ENCODE measurements at regions not wholly inside any gene's neighbourhood (a gene's known extent, or its start where the extent isn't known, plus 50 kb on each side); places are given as distances from the start of the nearest gene placed in this dataset.
A peak's percentile ranks its signal among the peaks of the same experiment; 100 is the strongest.

- no peak overlapping the region for H3K27ac Mint-ChIP-seq
- no peak for DNase-seq (ENCODE audit: low spot score in 2 of 2)
- H3K9me3 Mint-ChIP-seq = peaks cover 0 to 4% of the 10 kb centered on the region in 2 donors
- ATAC-seq = no peak
- no peaks in the 10 kb centered on the region for H3K36me3 Mint-ChIP-seq
Measured at GRCh38 chr9:30771760-30772159, 1612.7 kb upstream of the ACO1 start.

DNA sequence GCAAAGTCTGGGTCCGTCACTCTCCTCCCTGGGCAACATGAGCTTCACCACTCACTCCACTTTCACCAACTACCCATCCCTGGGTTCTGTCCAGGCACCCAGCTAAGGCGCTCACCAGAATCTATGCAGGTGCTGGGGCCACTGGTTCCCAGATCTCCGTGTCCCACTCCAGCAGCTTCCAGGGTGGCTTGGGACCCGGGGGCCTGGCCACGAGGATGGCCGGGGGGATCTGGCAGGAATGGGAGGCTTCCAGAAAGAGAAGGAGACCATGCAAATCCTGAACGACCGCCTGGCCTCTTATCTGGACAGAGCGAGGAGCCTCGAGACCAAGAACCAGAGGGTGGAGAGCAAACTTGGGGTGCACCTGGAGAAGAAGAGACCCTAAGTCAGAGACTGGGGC is 1611.0 kb upstream of the ACO1 start:
- Mint-ChIP-seq H3K27ac (no peak overlapping the region), H3K36me3 (no peaks in the 10 kb centered on the region), H3K9me3 (peaks cover 0 to 7% of the 10 kb centered on the region in 2 donors)
- DNase-seq (ENCODE audit: low spot score in 2 of 2) = no peak
- ATAC-seq = no peak

- H3K27ac Mint-ChIP-seq = peak overlapping the region in 1 of 2 donors; percentile 65
- DNase-seq (ENCODE audit: low spot score in 2 of 2) (no peak), ATAC-seq (no peak)
- peaks cover 0 to 7% of the 10 kb centered on the region in 2 donors for H3K9me3 Mint-ChIP-seq
- no peaks in the 10 kb centered on the region for H3K36me3 Mint-ChIP-seq
Measured at GRCh38 chr9:30774326-30774725, 1610.1 kb upstream of the ACO1 start.

GRCh38 chr9:30775236-30775635 is 1609.2 kb upstream of the ACO1 start:
- no peak for DNase-seq (ENCODE audit: low spot score in 2 of 2)
- H3K27ac Mint-ChIP-seq = no peak overlapping the region
- no peaks in the 10 kb centered on the region for H3K36me3 Mint-ChIP-seq
- ATAC-seq = no peak
- peaks cover 0 to 7% of the 10 kb centered on the region in 2 donors for H3K9me3 Mint-ChIP-seq

DNA sequence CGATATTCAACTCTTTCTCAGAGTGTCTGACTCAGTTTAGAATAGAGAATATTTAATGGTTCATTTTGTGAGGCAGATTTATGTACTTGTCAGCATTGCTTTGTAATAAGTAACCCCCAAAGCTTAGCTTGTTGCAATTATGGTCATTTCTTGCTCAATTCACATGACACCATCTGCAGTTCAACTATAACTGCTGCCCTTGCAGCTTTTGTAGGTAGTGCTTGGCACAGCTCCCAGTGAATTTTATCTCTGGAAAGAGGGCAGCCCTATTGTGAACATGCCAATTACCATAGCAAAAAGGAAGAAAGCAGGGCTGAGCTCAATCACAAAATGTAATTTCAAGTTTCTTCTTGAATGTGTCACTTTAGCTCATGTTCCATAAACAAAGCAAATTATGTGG is 1587.7 kb upstream of the ACO1 start:
- no peaks in the 10 kb centered on the region for H3K9me3 Mint-ChIP-seq
- ATAC-seq = no peak
- H3K36me3 Mint-ChIP-seq = no peaks in the 10 kb centered on the region
- H3K27ac Mint-ChIP-seq = no peak overlapping the region
- no peak for DNase-seq (ENCODE audit: low spot score in 2 of 2)

- H3K36me3 Mint-ChIP-seq = no peaks in the 10 kb centered on the region
- no peaks in the 10 kb centered on the region for H3K9me3 Mint-ChIP-seq
- DNase-seq (ENCODE audit: low spot score in 2 of 2) (no peak), ATAC-seq (no peak)
- no peak overlapping the region for H3K27ac Mint-ChIP-seq
Measured at GRCh38 chr9:30799527-30800101, 1584.8 kb upstream of the ACO1 start.

DNA sequence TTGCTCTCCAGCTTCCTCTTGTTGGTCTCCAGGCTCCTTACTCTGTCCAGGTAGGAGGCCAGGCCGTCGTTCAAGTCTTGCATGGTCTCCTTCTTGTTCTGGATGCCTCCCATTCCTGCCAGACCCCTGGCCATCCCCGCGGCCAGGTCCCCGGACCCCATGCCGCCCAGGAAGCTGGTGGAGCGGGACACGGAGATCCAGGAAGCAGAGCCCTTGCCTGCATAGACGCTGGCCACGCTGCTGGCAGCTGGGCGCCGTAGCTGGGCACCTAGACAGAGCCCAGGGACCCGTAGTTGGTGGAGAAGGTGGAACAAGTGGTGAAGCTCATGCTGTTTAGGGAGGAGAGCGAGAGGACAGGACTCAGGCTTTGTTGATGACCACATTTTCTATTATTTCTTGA is 1584.0 kb upstream of the ACO1 start:
- H3K9me3 Mint-ChIP-seq = no peaks in the 10 kb centered on the region
- no peak for DNase-seq (ENCODE audit: low spot score in 2 of 2)
- no peak for ATAC-seq
- no peak overlapping the region for H3K27ac Mint-ChIP-seq
- H3K36me3 Mint-ChIP-seq = no peaks in the 10 kb centered on the region

- H3K9me3 Mint-ChIP-seq = no peaks in the 10 kb centered on the region
- no peaks in the 10 kb centered on the region for H3K36me3 Mint-ChIP-seq
- no peak for ATAC-seq
- H3K27ac Mint-ChIP-seq = no peak overlapping the region
- no peak for DNase-seq (ENCODE audit: low spot score in 2 of 2)
Measured at GRCh38 chr9:30812821-30813220, 1571.6 kb upstream of the ACO1 start.

DNA sequence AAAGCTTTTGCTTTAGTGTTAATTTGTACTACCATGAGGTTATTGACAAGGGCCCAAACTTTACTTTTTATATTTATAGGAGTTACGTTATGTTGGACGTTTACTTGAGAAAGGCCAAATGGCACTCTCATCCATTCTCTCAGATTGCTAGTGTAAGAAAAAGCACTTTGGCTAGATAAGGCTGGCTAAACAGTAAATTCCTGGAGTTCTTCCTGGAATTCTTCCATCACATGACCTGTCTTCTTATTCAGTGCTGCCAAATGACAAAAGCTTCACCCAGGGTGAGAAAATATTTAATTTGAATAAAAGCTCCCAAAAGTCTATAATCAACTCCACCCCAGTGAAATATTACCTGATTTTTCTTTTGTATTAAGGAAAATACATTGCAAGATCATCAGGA is 1568.9 kb upstream of the ACO1 start:
- no peak for ATAC-seq
- H3K27ac Mint-ChIP-seq = no peak overlapping the region
- no peak for DNase-seq (ENCODE audit: low spot score in 2 of 2)
- peaks cover 0 to 5% of the 10 kb centered on the region in 2 donors for H3K9me3 Mint-ChIP-seq
- no peaks in the 10 kb centered on the region for H3K36me3 Mint-ChIP-seq

DNA sequence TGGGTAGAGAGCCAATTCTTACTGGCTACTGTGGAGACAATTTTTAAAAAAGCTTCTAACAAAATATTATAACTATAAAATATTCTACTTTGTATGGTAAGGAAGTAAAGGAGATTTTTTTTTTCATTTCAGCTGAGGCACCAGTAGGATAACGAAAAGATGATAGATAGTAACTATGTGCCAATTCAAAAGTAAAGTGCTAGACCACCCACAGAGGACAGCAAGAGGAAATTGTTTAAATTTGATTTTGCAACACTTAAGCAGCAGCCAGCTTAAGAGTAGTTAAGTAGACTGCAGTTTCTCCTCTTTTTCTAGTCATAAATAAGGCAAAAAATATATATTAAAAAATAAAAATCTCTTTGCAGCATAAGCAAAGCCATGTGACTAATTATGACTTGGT is 1539.3 kb upstream of the ACO1 start:
- no peak for DNase-seq (ENCODE audit: low spot score in 2 of 2)
- no peaks in the 10 kb centered on the region for H3K36me3 Mint-ChIP-seq
- H3K9me3 Mint-ChIP-seq = no peaks in the 10 kb centered on the region
- H3K27ac Mint-ChIP-seq = no peak overlapping the region
- no peak for ATAC-seq

- ATAC-seq (no peak), DNase-seq (ENCODE audit: low spot score in 2 of 2) (no peak)
- Mint-ChIP-seq H3K36me3 (no peaks in the 10 kb centered on the region), H3K9me3 (no peaks in the 10 kb centered on the region), H3K27ac (no peak overlapping the region)
Measured at GRCh38 chr9:30846651-30847050, 1537.8 kb upstream of the ACO1 start.

GRCh38 chr9:30851600-30851999 is 1532.8 kb upstream of the ACO1 start:
- Mint-ChIP-seq H3K36me3 (no peaks in the 10 kb centered on the region), H3K9me3 (peaks cover 0 to 4% of the 10 kb centered on the region in 2 donors), H3K27ac (no peak overlapping the region)
- DNase-seq (ENCODE audit: low spot score in 2 of 2) = no peak
- ATAC-seq = no peak

DNA sequence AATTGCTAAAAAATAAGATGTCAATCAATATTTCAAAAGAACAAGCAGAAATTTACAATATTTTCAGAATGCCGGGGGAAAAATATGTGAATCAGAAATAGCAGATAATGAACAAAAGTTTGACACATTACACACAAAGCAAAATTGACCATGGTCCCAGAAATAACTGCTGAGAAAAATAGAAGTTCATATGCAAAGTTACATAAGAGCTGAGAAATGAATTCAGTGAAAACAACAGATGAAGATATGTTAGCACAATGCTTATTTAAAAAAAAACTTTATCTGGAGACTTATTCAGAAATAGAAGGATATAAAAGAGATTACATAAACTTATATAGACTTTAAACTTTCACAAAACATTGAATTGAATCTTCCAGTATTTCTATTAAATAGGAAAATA is 1483.7 kb upstream of the ACO1 start:
- ATAC-seq = no peak
- no peaks in the 10 kb centered on the region for H3K9me3 Mint-ChIP-seq
- no peak for DNase-seq (ENCODE audit: low spot score in 2 of 2)
- H3K27ac Mint-ChIP-seq = no peak overlapping the region
- H3K36me3 Mint-ChIP-seq = no peaks in the 10 kb centered on the region

DNA sequence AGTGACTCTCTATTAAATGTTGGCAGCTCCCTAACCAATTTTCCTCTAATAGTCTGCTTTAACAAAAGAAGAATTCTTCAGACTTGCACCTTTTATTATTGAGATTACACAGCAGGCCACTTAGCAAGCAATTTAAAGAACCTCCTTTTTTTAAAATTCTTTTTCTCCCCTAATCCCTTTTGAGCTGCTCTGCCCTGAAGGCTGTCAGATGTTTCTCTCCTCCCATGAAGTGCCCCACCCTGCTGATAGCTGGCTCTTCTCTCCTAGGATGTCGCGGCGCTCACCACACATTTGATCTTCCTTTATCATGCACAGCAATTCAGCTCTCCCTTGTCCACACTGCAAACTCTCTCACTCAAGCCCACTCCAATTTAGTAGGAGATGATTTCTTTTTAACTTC is 1471.1 kb upstream of the ACO1 start:
- Mint-ChIP-seq H3K36me3 (no peaks in the 10 kb centered on the region), H3K27ac (no peak overlapping the region), H3K9me3 (peaks cover 0 to 3% of the 10 kb centered on the region in 2 donors)
- ATAC-seq = no peak
- DNase-seq (ENCODE audit: low spot score in 2 of 2) = no peak

DNA sequence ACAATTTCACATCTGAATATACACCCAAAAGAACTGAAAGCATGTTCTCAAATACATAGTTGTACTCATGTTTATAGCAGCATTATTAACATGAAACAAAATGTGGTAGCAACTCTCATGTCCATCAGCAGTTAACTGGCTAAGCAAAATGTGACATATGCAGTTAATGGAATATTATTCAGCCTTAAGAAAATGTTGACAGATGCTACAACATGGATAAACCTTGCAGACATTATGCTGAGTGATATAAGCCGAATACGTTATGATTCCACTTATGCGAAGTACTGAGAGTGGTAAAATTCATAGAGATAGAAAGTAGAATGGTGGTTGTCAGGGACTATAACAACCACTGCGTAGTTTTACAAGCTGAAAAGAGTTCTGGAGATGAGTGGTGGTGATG is 1469.0 kb upstream of the ACO1 start:
- H3K27ac Mint-ChIP-seq = no peak overlapping the region
- peaks cover 0 to 3% of the 10 kb centered on the region in 2 donors for H3K9me3 Mint-ChIP-seq
- DNase-seq (ENCODE audit: low spot score in 2 of 2) = no peak
- no peak for ATAC-seq
- H3K36me3 Mint-ChIP-seq = no peaks in the 10 kb centered on the region

GRCh38 chr9:30925126-30925525 is 1459.3 kb upstream of the ACO1 start:
- no peak for ATAC-seq
- Mint-ChIP-seq H3K27ac (no peak overlapping the region), H3K36me3 (no peaks in the 10 kb centered on the region), H3K9me3 (no peaks in the 10 kb centered on the region)
- no peak for DNase-seq (ENCODE audit: low spot score in 2 of 2)

DNA sequence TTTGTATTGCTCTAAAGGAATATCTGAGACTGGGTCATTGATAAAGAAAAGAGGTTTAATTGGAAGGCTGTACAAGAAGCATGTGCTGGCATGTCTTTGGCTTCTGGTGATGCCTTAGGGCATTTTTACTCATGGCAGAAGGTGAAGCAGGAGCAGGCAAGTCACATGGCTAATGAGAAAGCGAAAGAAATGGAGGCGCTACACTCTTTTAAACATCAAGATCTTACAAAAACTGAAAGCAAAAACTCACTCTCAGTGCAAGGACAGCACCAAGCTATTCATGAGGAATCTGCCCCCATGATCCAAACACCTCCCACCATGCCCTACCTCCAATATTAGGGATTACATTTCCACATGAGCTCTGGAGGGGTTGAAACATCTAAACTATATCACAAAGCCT is 1458.8 kb upstream of the ACO1 start:
- H3K27ac Mint-ChIP-seq = no peak overlapping the region

DNA sequence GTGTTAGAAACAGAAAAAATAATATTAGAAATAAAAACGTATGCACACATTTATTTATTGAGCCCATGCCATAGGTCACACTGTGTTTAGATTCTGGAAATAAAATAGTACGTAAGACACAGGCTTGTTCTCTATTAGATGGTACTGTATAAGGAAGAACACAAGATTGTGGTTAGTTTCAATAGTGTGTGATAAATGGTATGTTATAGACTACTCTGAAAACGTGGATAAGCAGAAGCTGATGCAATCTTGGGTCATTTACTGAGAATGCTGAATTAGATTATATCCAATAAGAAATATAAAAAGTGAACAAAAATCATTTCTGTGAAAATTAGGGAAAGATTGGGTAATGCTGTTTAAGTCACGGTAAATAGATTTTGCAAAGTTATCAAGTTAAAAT is 1456.4 kb upstream of the ACO1 start:
- H3K9me3 Mint-ChIP-seq = no peaks in the 10 kb centered on the region
- DNase-seq (ENCODE audit: low spot score in 2 of 2) (no peak), ATAC-seq (no peak)
- no peaks in the 10 kb centered on the region for H3K36me3 Mint-ChIP-seq
- no peak overlapping the region for H3K27ac Mint-ChIP-seq

More for the DNA sequence above, 1458.8 kb upstream of the ACO1 start:
- Mint-ChIP-seq H3K36me3 (no peaks in the 10 kb centered on the region), H3K9me3 (no peaks in the 10 kb centered on the region)
- DNase-seq (ENCODE audit: low spot score in 2 of 2) (no peak), ATAC-seq (no peak)

DNA sequence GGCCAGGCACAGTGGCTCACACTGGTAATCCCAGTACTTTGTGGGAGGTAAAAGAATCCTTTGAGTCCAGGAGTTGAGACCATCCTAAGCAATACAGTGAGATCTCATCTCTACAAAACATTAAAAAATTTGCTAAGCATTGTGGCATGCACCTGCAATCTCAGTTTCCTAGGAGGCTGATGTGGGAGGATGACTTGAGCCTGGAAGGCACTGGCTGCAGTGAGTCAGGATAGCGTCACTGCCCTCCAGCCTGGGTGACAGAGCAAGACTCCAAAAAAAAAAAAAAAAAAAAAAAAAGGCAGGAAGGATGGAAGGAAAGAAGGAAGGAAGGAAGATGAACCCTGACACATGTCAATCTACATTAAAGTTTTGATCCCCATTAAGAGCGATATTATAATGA is 1452.2 kb upstream of the ACO1 start:
- ATAC-seq (no peak), DNase-seq (ENCODE audit: low spot score in 2 of 2) (no peak)
- H3K36me3 Mint-ChIP-seq = no peaks in the 10 kb centered on the region
- H3K9me3 Mint-ChIP-seq = no peaks in the 10 kb centered on the region
- H3K27ac Mint-ChIP-seq = no peak overlapping the region
